Neural cell (in vitro differentiated cells): ENCODE measurements at regions not wholly inside any gene's neighbourhood (a gene's known extent, or its start where the extent isn't known, plus 50 kb on each side); places are given as distances from the start of the nearest gene placed in this dataset.

Experiments
- H2AFZ ChIP-seq: fragments of 200-600, 300-800 bp; sonication (generic), shearing (Covaris generic); 2 replicates; pipeline ENCODE4 v1.6.0; 2014; ENCODE audit warnings: low read depth, mild to moderate bottlenecking, antibody characterized with exemption, low read length, moderate library complexity
- H3F3A ChIP-seq: fragments of 200-600 bp; shearing (Covaris generic); 2 replicates; pipeline ENCODE4 v1.6.1; 2016; ENCODE audit warnings: mild to moderate bottlenecking, moderate library complexity, mixed read lengths, antibody characterized with exemption, low read length; ENCODE audit not compliant: insufficient read depth, poor library complexity, severe bottlenecking
- H3K27ac ChIP-seq: fragments of 200-600, 300-800 bp; sonication (generic), shearing (Covaris generic); 2 replicates; pipeline ENCODE4 v1.5.1; 2014; ENCODE audit warnings: mild to moderate bottlenecking, low read length, moderate library complexity
- H3K27me3 ChIP-seq: fragments of 300-800, 200-600 bp; sonication (generic), shearing (Covaris generic); 2 replicates; pipeline ENCODE4 v1.6.0; 2014; ENCODE audit warnings: mild to moderate bottlenecking, low read depth, low read length, moderate library complexity; ENCODE audit not compliant: insufficient read depth
- H3K36me3 ChIP-seq: fragments of 300-800, 200-600 bp; sonication (generic), shearing (Covaris generic); 2 replicates; pipeline ENCODE4 v1.5.1; 2014; ENCODE audit warnings: mild to moderate bottlenecking, antibody characterized with exemption, low read length, moderate library complexity; ENCODE audit not compliant: insufficient read depth
- H3K4me2 ChIP-seq: fragments of 300-800, 200-600 bp; sonication (generic), shearing (Covaris generic); 2 replicates; pipeline ENCODE4 v1.6.0; 2014; ENCODE audit warnings: mild to moderate bottlenecking, low read length
- H3K4me3 ChIP-seq: fragments of 300-800, 200-600 bp; sonication (generic), shearing (Covaris generic); 2 replicates; pipeline ENCODE4 v1.5.1; 2014; ENCODE audit warnings: mild to moderate bottlenecking, low read length, moderate library complexity
- H3K79me2 ChIP-seq: fragments of 200-600 bp; shearing (Covaris generic); replicated peaks from 2 replicates; pipeline ENCODE4 v1.6.0; 2014; ENCODE audit warnings: mild to moderate bottlenecking, low read length, moderate library complexity; ENCODE audit not compliant: insufficient read depth
- H3K9ac ChIP-seq: fragments of 300-800, 200-600 bp; sonication (generic), shearing (Covaris generic); 2 replicates; pipeline ENCODE4 v1.6.1; 2016; ENCODE audit warnings: mild to moderate bottlenecking, low read length, mixed read lengths
- H3K9me2 ChIP-seq: fragments of 200-600 bp; shearing (Covaris generic); 2 replicates; pipeline ENCODE4 v1.6.1; 2016; ENCODE audit warnings: mild to moderate bottlenecking, low read length, mixed read lengths; ENCODE audit not compliant: insufficient read depth
- H3K9me3 ChIP-seq: fragments of 200-600, 300-800 bp; sonication (generic), shearing (Covaris generic); 2 replicates; pipeline ENCODE4 v1.6.1; 2016; ENCODE audit warnings: mild to moderate bottlenecking, mixed run types, low read length, moderate library complexity, mixed read lengths
- H4K20me1 ChIP-seq: fragments of 200-600 bp; shearing (Covaris generic); 2 replicates; pipeline ENCODE4 v1.6.1; 2016; ENCODE audit warnings: mild to moderate bottlenecking, mixed run types; ENCODE audit not compliant: insufficient read depth
- EP300 ChIP-seq: fragments of 450-650 bp; conservative IDR thresholded peaks from 2 replicates; pipeline ENCODE4 v1.6.1; 2014; ENCODE audit warnings: antibody characterized with exemption, mild to moderate bottlenecking, moderate library complexity; ENCODE audit not compliant: poor library complexity, severe bottlenecking
- EZH2 ChIP-seq: fragments of 200-600, 300-800 bp; shearing (Covaris generic), sonication (generic); IDR thresholded peaks from 2 replicates; pipeline ENCODE4 v1.6.1; 2014; ENCODE audit warnings: antibody characterized with exemption, low read length, borderline replicate concordance, mild to moderate bottlenecking; ENCODE audit not compliant: insufficient read depth, poor library complexity, severe bottlenecking
- MXI1 ChIP-seq: fragments of 450-650 bp; conservative IDR thresholded peaks from 2 replicates; pipeline ENCODE4 v1.6.1; 2014; ENCODE audit warnings: antibody characterized with exemption, mild to moderate bottlenecking; ENCODE audit not compliant: poor library complexity, severe bottlenecking
- POLR2AphosphoS5 ChIP-seq: IDR thresholded peaks from 2 replicates; pipeline ENCODE4 v1.6.1; 2012
- RAD21 ChIP-seq: fragments of 450-650 bp; conservative IDR thresholded peaks from 2 replicates; pipeline ENCODE4 v1.6.1; 2014; ENCODE audit warnings: antibody characterized with exemption, mild to moderate bottlenecking, moderate library complexity
- SMC3 ChIP-seq: fragments of 450-650 bp; conservative IDR thresholded peaks from 2 replicates; pipeline ENCODE4 v1.6.1; 2014; ENCODE audit warnings: antibody characterized with exemption, mild to moderate bottlenecking, moderate library complexity; ENCODE audit not compliant: poor library complexity
- TAF1 ChIP-seq: IDR thresholded peaks from 2 replicates; pipeline ENCODE4 v1.6.1; 2012; ENCODE audit warnings: low read depth
- TF ChIP-seq, protein P1 (sequence below): fragments of 450-650 bp; IDR thresholded peaks from 2 replicates; pipeline ENCODE4 v1.5.1; 2014; ENCODE audit warnings: antibody characterized with exemption, mild to moderate bottlenecking, moderate library complexity; ENCODE audit not compliant: poor library complexity, severe bottlenecking
- TF ChIP-seq, protein P2 (sequence below): IDR thresholded peaks from 2 replicates; pipeline ENCODE4 v1.6.1; 2012; ENCODE audit warnings: borderline replicate concordance

DNA sequence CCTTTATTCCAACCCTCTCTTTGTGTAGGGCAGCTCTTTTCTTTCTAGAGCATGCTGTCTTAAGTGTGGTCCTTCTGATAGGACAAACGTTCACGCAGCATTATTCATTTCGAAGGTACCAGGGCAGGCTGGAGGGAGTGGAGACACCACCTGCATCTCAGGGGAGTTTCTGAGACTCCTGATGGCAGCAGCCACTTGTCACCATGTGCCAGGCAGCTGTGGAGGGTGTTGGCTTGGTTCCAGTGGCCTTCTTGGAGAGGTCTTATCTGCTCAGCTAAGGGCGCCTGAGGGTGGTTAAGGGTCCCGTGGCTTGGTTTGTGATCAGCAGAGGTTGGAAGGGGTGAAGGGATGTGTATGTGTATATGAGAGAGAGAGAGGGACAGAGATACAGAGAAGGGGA lies 257.1 kb upstream of the EEF2KMT start:
- Histone ChIP-seq H3K9me2 (no peaks in the 10 kb centered on the region), H3K4me3 (no peak overlapping the region), H2AFZ (no peak overlapping the region), H3K9ac (no peak overlapping the region), H3K36me3 (no peaks in the 10 kb centered on the region), H3K27me3 (no peaks in the 10 kb centered on the region), H3F3A (no peaks in the 10 kb centered on the region), H4K20me1 (no peaks in the 10 kb centered on the region), H3K4me2 (no peak overlapping the region), H3K79me2 (no peaks in the 10 kb centered on the region), H3K9me3 (no peaks in the 10 kb centered on the region), H3K27ac (no peak overlapping the region)
- TF ChIP-seq POLR2AphosphoS5, result no peak
- no peak for TF ChIP-seq RAD21
- TF ChIP-seq MXI1, result no peak
- TF ChIP-seq, protein P1, sequence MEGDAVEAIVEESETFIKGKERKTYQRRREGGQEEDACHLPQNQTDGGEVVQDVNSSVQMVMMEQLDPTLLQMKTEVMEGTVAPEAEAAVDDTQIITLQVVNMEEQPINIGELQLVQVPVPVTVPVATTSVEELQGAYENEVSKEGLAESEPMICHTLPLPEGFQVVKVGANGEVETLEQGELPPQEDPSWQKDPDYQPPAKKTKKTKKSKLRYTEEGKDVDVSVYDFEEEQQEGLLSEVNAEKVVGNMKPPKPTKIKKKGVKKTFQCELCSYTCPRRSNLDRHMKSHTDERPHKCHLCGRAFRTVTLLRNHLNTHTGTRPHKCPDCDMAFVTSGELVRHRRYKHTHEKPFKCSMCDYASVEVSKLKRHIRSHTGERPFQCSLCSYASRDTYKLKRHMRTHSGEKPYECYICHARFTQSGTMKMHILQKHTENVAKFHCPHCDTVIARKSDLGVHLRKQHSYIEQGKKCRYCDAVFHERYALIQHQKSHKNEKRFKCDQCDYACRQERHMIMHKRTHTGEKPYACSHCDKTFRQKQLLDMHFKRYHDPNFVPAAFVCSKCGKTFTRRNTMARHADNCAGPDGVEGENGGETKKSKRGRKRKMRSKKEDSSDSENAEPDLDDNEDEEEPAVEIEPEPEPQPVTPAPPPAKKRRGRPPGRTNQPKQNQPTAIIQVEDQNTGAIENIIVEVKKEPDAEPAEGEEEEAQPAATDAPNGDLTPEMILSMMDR, result no peak
- no peak for TF ChIP-seq EP300
- TF ChIP-seq TAF1, result no peak
- no peak for TF ChIP-seq EZH2
- TF ChIP-seq SMC3, result no peak
- TF ChIP-seq, protein P2, sequence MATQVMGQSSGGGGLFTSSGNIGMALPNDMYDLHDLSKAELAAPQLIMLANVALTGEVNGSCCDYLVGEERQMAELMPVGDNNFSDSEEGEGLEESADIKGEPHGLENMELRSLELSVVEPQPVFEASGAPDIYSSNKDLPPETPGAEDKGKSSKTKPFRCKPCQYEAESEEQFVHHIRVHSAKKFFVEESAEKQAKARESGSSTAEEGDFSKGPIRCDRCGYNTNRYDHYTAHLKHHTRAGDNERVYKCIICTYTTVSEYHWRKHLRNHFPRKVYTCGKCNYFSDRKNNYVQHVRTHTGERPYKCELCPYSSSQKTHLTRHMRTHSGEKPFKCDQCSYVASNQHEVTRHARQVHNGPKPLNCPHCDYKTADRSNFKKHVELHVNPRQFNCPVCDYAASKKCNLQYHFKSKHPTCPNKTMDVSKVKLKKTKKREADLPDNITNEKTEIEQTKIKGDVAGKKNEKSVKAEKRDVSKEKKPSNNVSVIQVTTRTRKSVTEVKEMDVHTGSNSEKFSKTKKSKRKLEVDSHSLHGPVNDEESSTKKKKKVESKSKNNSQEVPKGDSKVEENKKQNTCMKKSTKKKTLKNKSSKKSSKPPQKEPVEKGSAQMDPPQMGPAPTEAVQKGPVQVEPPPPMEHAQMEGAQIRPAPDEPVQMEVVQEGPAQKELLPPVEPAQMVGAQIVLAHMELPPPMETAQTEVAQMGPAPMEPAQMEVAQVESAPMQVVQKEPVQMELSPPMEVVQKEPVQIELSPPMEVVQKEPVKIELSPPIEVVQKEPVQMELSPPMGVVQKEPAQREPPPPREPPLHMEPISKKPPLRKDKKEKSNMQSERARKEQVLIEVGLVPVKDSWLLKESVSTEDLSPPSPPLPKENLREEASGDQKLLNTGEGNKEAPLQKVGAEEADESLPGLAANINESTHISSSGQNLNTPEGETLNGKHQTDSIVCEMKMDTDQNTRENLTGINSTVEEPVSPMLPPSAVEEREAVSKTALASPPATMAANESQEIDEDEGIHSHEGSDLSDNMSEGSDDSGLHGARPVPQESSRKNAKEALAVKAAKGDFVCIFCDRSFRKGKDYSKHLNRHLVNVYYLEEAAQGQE, result no peak

DNA sequence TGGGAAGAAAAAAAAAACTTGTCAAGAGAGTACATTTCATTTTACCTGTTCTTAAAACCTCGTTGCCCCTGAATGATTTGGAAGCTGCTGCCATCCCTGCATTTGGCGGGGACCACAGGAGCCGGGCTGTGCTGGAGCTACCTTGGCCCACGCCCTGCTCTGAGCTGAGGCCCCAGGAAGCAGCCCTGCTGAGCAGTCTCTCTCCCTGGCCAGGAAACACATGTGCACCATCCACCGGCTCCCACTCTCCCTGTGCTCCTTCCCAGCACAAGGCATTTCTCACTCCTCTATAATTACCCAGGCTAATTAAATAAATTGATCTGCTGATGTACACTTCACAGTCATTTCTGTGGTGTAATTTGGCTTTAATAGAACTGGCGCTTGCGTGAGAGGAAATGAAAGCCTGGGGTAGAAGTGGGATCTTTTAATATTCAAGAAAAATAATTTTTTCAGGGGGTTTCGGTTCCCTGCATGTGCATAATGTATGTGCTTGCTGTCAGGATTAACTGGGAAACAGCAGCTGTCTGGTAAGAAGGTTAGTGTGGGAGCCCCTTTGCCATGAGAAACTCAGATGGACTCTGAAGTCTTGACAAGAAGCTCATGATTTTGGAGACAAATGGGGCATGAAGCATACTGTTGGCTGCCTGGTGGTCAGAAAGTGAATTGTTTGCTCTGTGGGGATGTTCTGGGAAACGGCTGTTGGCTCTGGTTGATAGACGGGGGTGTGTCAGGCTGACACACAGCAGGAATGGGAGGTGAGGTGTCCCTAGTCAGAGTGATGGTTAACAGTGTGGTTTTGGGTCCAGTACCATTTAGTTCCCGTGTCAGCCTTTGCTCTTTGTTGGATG lies 252.3 kb upstream of the EEF2KMT start:
- Histone ChIP-seq H3K36me3 (no peaks in the 10 kb centered on the region), H3K9me2 (no peaks in the 10 kb centered on the region), H3K9ac (peak overlapping the region; percentile 4), H3K27ac (no peak overlapping the region), H3K27me3 (no peaks in the 10 kb centered on the region), H3F3A (no peaks in the 10 kb centered on the region), H3K9me3 (no peaks in the 10 kb centered on the region), H3K4me2 (peak overlapping the region; percentile 10), H3K4me3 (peak overlapping the region; percentile 31), H2AFZ (no peak overlapping the region), H4K20me1 (no peaks in the 10 kb centered on the region), H3K79me2 (no peaks in the 10 kb centered on the region)
- TF ChIP-seq, protein P1, result peak; percentile 37
- TF ChIP-seq, protein P2, result peak; percentile 16
- TF ChIP-seq RAD21, result no peak
